SK-N-SH treated with all-trans-retinoic acid at 6 μM for 48 hours (cell line): ENCODE measurements at regions not wholly inside any gene's neighbourhood (a gene's known extent, or its start where the extent isn't known, plus 50 kb on each side); places are given as distances from the start of the nearest gene placed in this dataset.

ENCODE experiments used
- BACH2 ChIP-seq: fragments of 250-450 bp; sonication (Bioruptor Pico); IDR thresholded peaks from 2 replicates; pipeline ENCODE4 v1.9.0; 2021; ENCODE audit warnings: mild to moderate bottlenecking, borderline replicate concordance
- CSDC2 ChIP-seq: fragments of 250-450 bp; sonication (Bioruptor Pico); IDR thresholded peaks from 2 replicates; pipeline ENCODE4 v1.5.0; 2020; ENCODE audit warnings: mild to moderate bottlenecking, moderate library complexity
- SNAI2 ChIP-seq: fragments of 250-450 bp; sonication (Bioruptor Pico); IDR thresholded peaks from 2 replicates; pipeline ENCODE4 v1.5.0; 2020; ENCODE audit warnings: mild to moderate bottlenecking, moderate library complexity
- TCF4 ChIP-seq: fragments of 250-450 bp; sonication (Bioruptor Pico); IDR thresholded peaks from 2 replicates; pipeline ENCODE4 v1.8.0; 2021; ENCODE audit warnings: mild to moderate bottlenecking, moderate library complexity, borderline replicate concordance
- TOX ChIP-seq: fragments of 250-450 bp; sonication (Bioruptor Pico); IDR thresholded peaks from 2 replicates; pipeline ENCODE4 v1.8.0; 2021; ENCODE audit warnings: mild to moderate bottlenecking, moderate library complexity, borderline replicate concordance
- ZFP3 ChIP-seq: fragments of 250-450 bp; sonication (Bioruptor Pico); IDR thresholded peaks from 2 replicates; pipeline ENCODE4 v1.5.0; 2020; ENCODE audit warnings: mild to moderate bottlenecking, moderate library complexity
- ZFP30 ChIP-seq: fragments of 450-650 bp; formaldehyde crosslinking; IDR thresholded peaks from 2 replicates; pipeline ENCODE4 v1.5.0; 2022; ENCODE audit warnings: mild to moderate bottlenecking, moderate library complexity

- TF ChIP-seq BACH2 (CRISPR knock-in tag) (no peak), ZFP3 (no peak), TOX (no peak), CSDC2 (no peak), TCF4 (CRISPR knock-in tag) (no peak), SNAI2 (CRISPR knock-in tag) (no peak), ZFP30 (CRISPR knock-in tag) (no peak)
Measured at GRCh38 chr7:68550027-68550426, 1048.2 kb upstream of the AUTS2 start.
